Activated CD4-positive, alpha-beta memory T cell treated with anti-CD3 and anti-CD28 coated beads for 36 hours (primary cell): ENCODE measurements at regions not wholly inside any gene's neighbourhood (a gene's known extent, or its start where the extent isn't known, plus 50 kb on each side); places are given as distances from the start of the nearest gene placed in this dataset.
"Not testable (repeated sequence)": the region's sequence is repeated elsewhere in the genome, so short reads cannot be mapped to it uniquely, and the experiment has no call there.

Experiments
- CTCF ChIA-PET: fragments of 350-600 bp; sonication (Branson Sonifier 250); formaldehyde crosslinking; loops from one replicate; lab custom pipeline; 2021; ENCODE audit warnings: antibody characterized with exemption, inconsistent platforms; lab: Charles Lee
- POLR2A ChIA-PET: fragments of 350-600 bp; sonication (Branson Sonifier 250); formaldehyde crosslinking; loops from one replicate; lab custom pipeline; 2021; ENCODE audit warnings: antibody characterized with exemption; lab: Charles Lee
- DNase-seq: peaks from one replicate; pipeline ENCODE4 v3.0.0-alpha.2; 2020
- H3K27ac Mint-ChIP-seq: one replicate; pipeline ENCODE4 v1.8.0; 2021; ENCODE audit warnings: mixed read lengths
- H3K27me3 Mint-ChIP-seq: one replicate; pipeline ENCODE4 v1.8.0; 2021; ENCODE audit warnings: mixed read lengths
- H3K36me3 Mint-ChIP-seq: one replicate; pipeline ENCODE4 v1.8.0; 2021; ENCODE audit warnings: mixed read lengths
- H3K4me1 Mint-ChIP-seq: one replicate; pipeline ENCODE4 v1.8.0; 2021; ENCODE audit warnings: low read depth, mixed read lengths
- H3K4me3 Mint-ChIP-seq: one replicate; pipeline ENCODE4 v1.8.0; 2021; ENCODE audit warnings: mild to moderate bottlenecking, mixed read lengths
- H3K9me3 Mint-ChIP-seq: one replicate; pipeline ENCODE4 v1.8.0; 2021; ENCODE audit warnings: mixed read lengths
- intact Hi-C: fragments of 100-400 bp; cut with micrococcal nuclease; formaldehyde crosslinking; loops from one replicate; pipeline ENCODE4 v1.15.1; 2023

- peaks cover 2% of the 10 kb centered on the region for H3K27me3 Mint-ChIP-seq
- no peaks in the 10 kb centered on the region for H3K36me3 Mint-ChIP-seq
- no peak for DNase-seq
- H3K27ac Mint-ChIP-seq: no peak overlapping the region
- ChIA-PET CTCF (interaction anchor here (1.0 to 1.2 kb wide), 2 partner anchors 12 to 192 kb away, joined by 3 read pairs; no protein-coding TSS in a partner anchor), POLR2A (no interaction called here)
- no peaks in the 10 kb centered on the region for H3K4me1 Mint-ChIP-seq
- H3K9me3 Mint-ChIP-seq: no peaks in the 10 kb centered on the region
- intact Hi-C loops: no loop called here
- H3K4me3 Mint-ChIP-seq: no peak overlapping the region
These were observed 351.0 kb downstream of the PIK3C3 start for GRCh38 chr18:42305869-42306593.

- no peak overlapping the region for H3K4me3 Mint-ChIP-seq
- H3K27ac Mint-ChIP-seq: no peak overlapping the region
- ChIA-PET POLR2A (no interaction called here), CTCF (interaction anchor here (1.0 to 1.2 kb wide), 2 partner anchors 13 to 193 kb away, joined by 3 read pairs; no protein-coding TSS in a partner anchor)
- H3K27me3 Mint-ChIP-seq: peaks cover 2% of the 10 kb centered on the region
- H3K9me3 Mint-ChIP-seq: no peaks in the 10 kb centered on the region
- intact Hi-C loops: no loop called here
- no peaks in the 10 kb centered on the region for H3K4me1 Mint-ChIP-seq
- no peak for DNase-seq
- no peaks in the 10 kb centered on the region for H3K36me3 Mint-ChIP-seq
These were observed 351.6 kb downstream of the PIK3C3 start for GRCh38 chr18:42306594-42306980.

- no peak for DNase-seq
- Mint-ChIP-seq H3K27me3 (no peaks in the 10 kb centered on the region), H3K36me3 (no peaks in the 10 kb centered on the region), H3K4me3 (no peak overlapping the region), H3K27ac (no peak overlapping the region), H3K9me3 (no peaks in the 10 kb centered on the region), H3K4me1 (no peaks in the 10 kb centered on the region)
- POLR2A ChIA-PET: no interaction called here
- intact Hi-C loops: no loop called here
- CTCF ChIA-PET: interaction anchor here (1.1 kb wide), 1 partner anchor 11 kb away, joined by 5 read pairs; no protein-coding TSS in a partner anchor
These were observed 355.9 kb downstream of the PIK3C3 start for GRCh38 chr18:42310956-42311355.

- Mint-ChIP-seq H3K4me3 (no peak overlapping the region), H3K36me3 (no peaks in the 10 kb centered on the region), H3K27ac (no peak overlapping the region), H3K4me1 (no peaks in the 10 kb centered on the region), H3K27me3 (no peaks in the 10 kb centered on the region), H3K9me3 (no peaks in the 10 kb centered on the region)
- ChIA-PET POLR2A (no interaction called here), CTCF (no interaction called here)
- intact Hi-C loops: no loop called here
- no peak for DNase-seq
These were observed 371.7 kb downstream of the PIK3C3 start for GRCh38 chr18:42326752-42327151.

- H3K4me1 Mint-ChIP-seq: no peaks in the 10 kb centered on the region
- H3K27ac Mint-ChIP-seq: no peak overlapping the region
- ChIA-PET POLR2A (no interaction called here), CTCF (interaction anchor here (1.4 kb wide), 1 partner anchor 30 kb away, joined by 3 read pairs; no protein-coding TSS in a partner anchor)
- H3K9me3 Mint-ChIP-seq: no peaks in the 10 kb centered on the region
- no peaks in the 10 kb centered on the region for H3K27me3 Mint-ChIP-seq
- intact Hi-C loops: no loop called here
- no peaks in the 10 kb centered on the region for H3K36me3 Mint-ChIP-seq
- no peak for DNase-seq
- H3K4me3 Mint-ChIP-seq: no peak overlapping the region
These were observed 373.9 kb downstream of the PIK3C3 start for GRCh38 chr18:42328931-42329330.

GRCh38 chr18:42330296-42330695 is 375.3 kb downstream of the PIK3C3 start:
- H3K27ac Mint-ChIP-seq: no peak overlapping the region
- no peak for DNase-seq
- intact Hi-C loops: no loop called here
- CTCF ChIA-PET: interaction anchor here (1.4 kb wide), 1 partner anchor 31 kb away, joined by 3 read pairs; no protein-coding TSS in a partner anchor
- POLR2A ChIA-PET: no interaction called here
- no peak overlapping the region for H3K4me3 Mint-ChIP-seq
- H3K4me1 Mint-ChIP-seq: no peaks in the 10 kb centered on the region
- no peaks in the 10 kb centered on the region for H3K27me3 Mint-ChIP-seq
- H3K36me3 Mint-ChIP-seq: no peaks in the 10 kb centered on the region
- H3K9me3 Mint-ChIP-seq: no peaks in the 10 kb centered on the region

GRCh38 chr18:42333558-42333957 is 378.5 kb downstream of the PIK3C3 start:
- H3K4me3 Mint-ChIP-seq: no peak overlapping the region
- intact Hi-C loops: no loop called here
- H3K4me1 Mint-ChIP-seq: no peaks in the 10 kb centered on the region
- no peak overlapping the region for H3K27ac Mint-ChIP-seq
- POLR2A ChIA-PET: no interaction called here
- no peaks in the 10 kb centered on the region for H3K9me3 Mint-ChIP-seq
- no peaks in the 10 kb centered on the region for H3K36me3 Mint-ChIP-seq
- CTCF ChIA-PET: no interaction called here
- no peak for DNase-seq
- no peaks in the 10 kb centered on the region for H3K27me3 Mint-ChIP-seq

- no peak overlapping the region for H3K27ac Mint-ChIP-seq
- POLR2A ChIA-PET: no interaction called here
These were observed 379.9 kb downstream of the PIK3C3 start for GRCh38 chr18:42334931-42335330.

GRCh38 chr18:42336139-42336538 is 381.1 kb downstream of the PIK3C3 start:
- Mint-ChIP-seq H3K27ac (no peak overlapping the region), H3K9me3 (no peaks in the 10 kb centered on the region), H3K27me3 (no peaks in the 10 kb centered on the region), H3K36me3 (no peaks in the 10 kb centered on the region), H3K4me1 (no peaks in the 10 kb centered on the region), H3K4me3 (no peak overlapping the region)
- POLR2A ChIA-PET: no interaction called here
- intact Hi-C loops: no loop called here
- CTCF ChIA-PET: no interaction called here
- no peak for DNase-seq

More at GRCh38 chr18:42334931-42335330, 379.9 kb downstream of the PIK3C3 start:
- H3K36me3 Mint-ChIP-seq: no peaks in the 10 kb centered on the region
- CTCF ChIA-PET: no interaction called here
- H3K27me3 Mint-ChIP-seq: no peaks in the 10 kb centered on the region
- intact Hi-C loops: no loop called here
- H3K4me3 Mint-ChIP-seq: no peak overlapping the region
- H3K9me3 Mint-ChIP-seq: no peaks in the 10 kb centered on the region
- H3K4me1 Mint-ChIP-seq: no peaks in the 10 kb centered on the region
- DNase-seq: no peak

- H3K4me1 Mint-ChIP-seq, H3K9me3 Mint-ChIP-seq, intact Hi-C loops, H3K27ac Mint-ChIP-seq, H3K36me3 Mint-ChIP-seq, H3K27me3 Mint-ChIP-seq, DNase-seq, CTCF ChIA-PET, H3K4me3 Mint-ChIP-seq, POLR2A ChIA-PET: not testable (repeated sequence)
These were observed 382.3 kb downstream of the PIK3C3 start for GRCh38 chr18:42337337-42337736.

GRCh38 chr18:42338683-42339082 is 383.6 kb downstream of the PIK3C3 start:
- intact Hi-C loops: no loop called here
- no peak overlapping the region for H3K27ac Mint-ChIP-seq
- ChIA-PET POLR2A (no interaction called here), CTCF (no interaction called here)
- H3K9me3 Mint-ChIP-seq: no peaks in the 10 kb centered on the region
- H3K4me3 Mint-ChIP-seq: no peak overlapping the region
- DNase-seq: no peak
- H3K36me3 Mint-ChIP-seq: no peaks in the 10 kb centered on the region
- no peaks in the 10 kb centered on the region for H3K4me1 Mint-ChIP-seq
- no peaks in the 10 kb centered on the region for H3K27me3 Mint-ChIP-seq

GRCh38 chr18:42339372-42339771 is 384.3 kb downstream of the PIK3C3 start:
- no peaks in the 10 kb centered on the region for H3K4me1 Mint-ChIP-seq
- CTCF ChIA-PET: no interaction called here
- POLR2A ChIA-PET: no interaction called here
- no peaks in the 10 kb centered on the region for H3K36me3 Mint-ChIP-seq
- no peaks in the 10 kb centered on the region for H3K27me3 Mint-ChIP-seq
- intact Hi-C loops: no loop called here
- no peaks in the 10 kb centered on the region for H3K9me3 Mint-ChIP-seq
- H3K4me3 Mint-ChIP-seq: no peak overlapping the region
- no peak overlapping the region for H3K27ac Mint-ChIP-seq
- DNase-seq: no peak

GRCh38 chr18:42340423-42341009 is 385.5 kb downstream of the PIK3C3 start:
- H3K4me1 Mint-ChIP-seq: no peaks in the 10 kb centered on the region
- POLR2A ChIA-PET: no interaction called here
- H3K27ac Mint-ChIP-seq: no peak overlapping the region
- no peaks in the 10 kb centered on the region for H3K36me3 Mint-ChIP-seq
- intact Hi-C loops: no loop called here
- no peaks in the 10 kb centered on the region for H3K27me3 Mint-ChIP-seq
- no peak for DNase-seq
- CTCF ChIA-PET: no interaction called here
- no peaks in the 10 kb centered on the region for H3K9me3 Mint-ChIP-seq
- no peak overlapping the region for H3K4me3 Mint-ChIP-seq
